Neural progenitor cell (in vitro differentiated cells): ENCODE measurements at regions not wholly inside any gene's neighbourhood (a gene's known extent, or its start where the extent isn't known, plus 50 kb on each side); places are given as distances from the start of the nearest gene placed in this dataset.

Source experiments
- DNase-seq: peaks from one replicate; pipeline ENCODE4 v3.0.0-alpha.2; 2016; ENCODE audit warnings: low spot score
- H2AFZ ChIP-seq: fragments of 200-600 bp; sonication (generic); replicated peaks from 2 replicates; pipeline ENCODE4 v1.6.1; 2016; ENCODE audit warnings: antibody characterized with exemption
- H3F3A ChIP-seq: fragments of 200-600 bp; sonication (generic); 2 replicates; pipeline ENCODE4 v1.6.1; 2016; ENCODE audit warnings: antibody characterized with exemption, low read depth
- H3K27ac ChIP-seq: fragments of 200-600 bp; sonication (generic); 2 replicates; pipeline ENCODE4 v1.5.1; 2016; ENCODE audit warnings: mild to moderate bottlenecking
- H3K27me3 ChIP-seq: fragments of 200-600 bp; sonication (generic); 2 replicates; pipeline ENCODE4 v1.6.1; 2016; ENCODE audit warnings: mild to moderate bottlenecking, moderate library complexity
- H3K36me3 ChIP-seq: fragments of 200-600 bp; sonication (generic); 2 replicates; pipeline ENCODE4 v1.5.1; 2016
- H3K4me1 ChIP-seq: fragments of 200-600 bp; sonication (generic); 2 replicates; pipeline ENCODE4 v1.6.1; 2016; ENCODE audit warnings: mixed run types
- H3K4me2 ChIP-seq: fragments of 200-600 bp; sonication (generic); 2 replicates; pipeline ENCODE4 v1.6.1; 2016
- H3K4me3 ChIP-seq: fragments of 200-600 bp; sonication (generic); 2 replicates; pipeline ENCODE4 v1.5.1; 2016
- H3K79me2 ChIP-seq: fragments of 200-600 bp; sonication (generic); 2 replicates; pipeline ENCODE4 v1.6.1; 2016; ENCODE audit warnings: low read depth
- H3K9ac ChIP-seq: fragments of 200-600 bp; sonication (generic); 2 replicates; pipeline ENCODE4 v1.6.1; 2016
- H3K9me3 ChIP-seq: fragments of 200-600 bp; sonication (generic); 2 replicates; pipeline ENCODE4 v1.5.1; 2016; ENCODE audit warnings: low read depth
- H4K20me1 ChIP-seq: fragments of 200-600 bp; sonication (generic); 2 replicates; pipeline ENCODE4 v1.6.1; 2016; ENCODE audit warnings: low read depth
- H3K27ac Mint-ChIP-seq: 3 replicates; pipeline ENCODE4 v1.8.0; 2021; ENCODE audit warnings: mixed read lengths
- H3K27me3 Mint-ChIP-seq: 2 replicates; pipeline ENCODE4 v1.8.0; 2022; ENCODE audit warnings: low read depth, mild to moderate bottlenecking, inconsistent platforms, moderate library complexity, mixed read lengths; ENCODE audit not compliant: insufficient read depth
- H3K36me3 Mint-ChIP-seq: 3 replicates; pipeline ENCODE4 v1.8.0; 2021; ENCODE audit warnings: mixed read lengths
- H3K4me1 Mint-ChIP-seq: 3 replicates; pipeline ENCODE4 v1.8.0; 2021; ENCODE audit warnings: mixed read lengths
- H3K4me3 Mint-ChIP-seq: 3 replicates; pipeline ENCODE4 v1.8.0; 2021; ENCODE audit warnings: mild to moderate bottlenecking, moderate library complexity, mixed read lengths
- H3K9me3 Mint-ChIP-seq: 3 replicates; pipeline ENCODE4 v1.8.0; 2020; ENCODE audit warnings: mixed read lengths
- CTCF ChIP-seq: fragments of 200-600 bp; sonication (generic); IDR thresholded peaks from 2 replicates; pipeline ENCODE4 v1.5.1; 2017; ENCODE audit warnings: antibody characterized with exemption, mild to moderate bottlenecking
- EZH2 ChIP-seq: fragments of 200-600 bp; sonication (generic); IDR thresholded peaks from 2 replicates; pipeline ENCODE4 v1.6.1; 2017; ENCODE audit warnings: antibody characterized with exemption, mild to moderate bottlenecking, moderate library complexity
- EZH2phosphoT487 ChIP-seq: fragments of 200-600 bp; sonication (generic); IDR thresholded peaks from 2 replicates; pipeline ENCODE4 v1.6.1; 2017; ENCODE audit warnings: antibody characterized with exemption

- no peaks in the 10 kb centered on the region for H3K9me3 Mint-ChIP-seq
- H3K4me1 Mint-ChIP-seq, result peaks cover 44% of the 10 kb centered on the region
- H3K4me2 ChIP-seq, result no peak overlapping the region
- H4K20me1 ChIP-seq, result no peaks in the 10 kb centered on the region
- no peak overlapping the region for H3K4me3 Mint-ChIP-seq
- H3K27me3 ChIP-seq, result no peaks in the 10 kb centered on the region
- no peaks in the 10 kb centered on the region for H3K9me3 ChIP-seq
- peak overlapping the region; percentile 39 for H3K27ac Mint-ChIP-seq
- no peak overlapping the region for H3K9ac ChIP-seq
- DNase-seq, result no peak
- H3K27me3 Mint-ChIP-seq, result no peaks in the 10 kb centered on the region
- H2AFZ ChIP-seq, result no peak overlapping the region
- H3K27ac ChIP-seq, result no peak overlapping the region
- no peak overlapping the region for H3K4me3 ChIP-seq
- H3K36me3 Mint-ChIP-seq, result no peaks in the 10 kb centered on the region
- H3K4me1 ChIP-seq, result peaks cover 5% of the 10 kb centered on the region
- TF ChIP-seq EZH2phosphoT487, result no peak
- no peak for TF ChIP-seq CTCF
- no peak for TF ChIP-seq EZH2
- H3K36me3 ChIP-seq, result no peaks in the 10 kb centered on the region
- no peaks in the 10 kb centered on the region for H3K79me2 ChIP-seq
- peaks cover 9% of the 10 kb centered on the region for H3F3A ChIP-seq
Observed at GRCh38 chrX:134733591-134733990, 63.4 kb downstream of the PABIR2 start.

- no peaks in the 10 kb centered on the region for H3K36me3 ChIP-seq
- peaks cover 5% of the 10 kb centered on the region for H3K4me1 ChIP-seq
- TF ChIP-seq EZH2phosphoT487 (no peak), EZH2 (no peak), CTCF (no peak)
- H3K4me3 ChIP-seq, result no peak overlapping the region
- Mint-ChIP-seq H3K36me3 (no peaks in the 10 kb centered on the region), H3K27me3 (no peaks in the 10 kb centered on the region), H3K9me3 (no peaks in the 10 kb centered on the region), H3K4me3 (no peak overlapping the region), H3K27ac (no peak overlapping the region), H3K4me1 (peaks cover 39% of the 10 kb centered on the region)
- H2AFZ ChIP-seq, result no peak overlapping the region
- H3K9me3 ChIP-seq, result no peaks in the 10 kb centered on the region
- no peak overlapping the region for H3K27ac ChIP-seq
- peaks cover 9% of the 10 kb centered on the region for H3F3A ChIP-seq
- H3K79me2 ChIP-seq, result no peaks in the 10 kb centered on the region
- H3K9ac ChIP-seq, result no peak overlapping the region
- DNase-seq, result no peak
- no peaks in the 10 kb centered on the region for H4K20me1 ChIP-seq
- H3K4me2 ChIP-seq, result no peak overlapping the region
- no peaks in the 10 kb centered on the region for H3K27me3 ChIP-seq
Observed at GRCh38 chrX:134732676-134733075, 64.3 kb downstream of the PABIR2 start.

- H3K4me2 ChIP-seq, result no peak overlapping the region
- no peaks in the 10 kb centered on the region for H3K27me3 ChIP-seq
- H2AFZ ChIP-seq, result no peak overlapping the region
- H3K27ac ChIP-seq, result no peak overlapping the region
- Mint-ChIP-seq H3K27me3 (no peaks in the 10 kb centered on the region), H3K36me3 (no peaks in the 10 kb centered on the region), H3K4me1 (peaks cover 36% of the 10 kb centered on the region), H3K4me3 (no peak overlapping the region), H3K27ac (no peak overlapping the region), H3K9me3 (no peaks in the 10 kb centered on the region)
- H3K4me1 ChIP-seq, result peaks cover 5% of the 10 kb centered on the region
- no peaks in the 10 kb centered on the region for H4K20me1 ChIP-seq
- H3K9ac ChIP-seq, result no peak overlapping the region
- H3K9me3 ChIP-seq, result no peaks in the 10 kb centered on the region
- no peak overlapping the region for H3K4me3 ChIP-seq
- H3K36me3 ChIP-seq, result no peaks in the 10 kb centered on the region
- H3K79me2 ChIP-seq, result no peaks in the 10 kb centered on the region
- H3F3A ChIP-seq, result peaks cover 9% of the 10 kb centered on the region
- no peak for DNase-seq
- TF ChIP-seq EZH2, result no peak
- no peak for TF ChIP-seq CTCF
- TF ChIP-seq EZH2phosphoT487, result no peak
Observed at GRCh38 chrX:134732152-134732551, 64.9 kb downstream of the PABIR2 start.
